Neural cell (in vitro differentiated cells): ENCODE measurements at regions not wholly inside any gene's neighbourhood (a gene's known extent, or its start where the extent isn't known, plus 50 kb on each side); places are given as distances from the start of the nearest gene placed in this dataset.
A peak's percentile ranks its signal among the peaks of the same experiment; 100 is the strongest.

ENCODE experiments used
- H2AFZ ChIP-seq: fragments of 200-600, 300-800 bp; sonication (generic), shearing (Covaris generic); 2 replicates; pipeline ENCODE4 v1.6.0; 2014; ENCODE audit warnings: low read depth, mild to moderate bottlenecking, antibody characterized with exemption, low read length, moderate library complexity
- H3F3A ChIP-seq: fragments of 200-600 bp; shearing (Covaris generic); 2 replicates; pipeline ENCODE4 v1.6.1; 2016; ENCODE audit warnings: mild to moderate bottlenecking, moderate library complexity, mixed read lengths, antibody characterized with exemption, low read length; ENCODE audit not compliant: insufficient read depth, poor library complexity, severe bottlenecking
- H3K27ac ChIP-seq: fragments of 200-600, 300-800 bp; sonication (generic), shearing (Covaris generic); 2 replicates; pipeline ENCODE4 v1.5.1; 2014; ENCODE audit warnings: mild to moderate bottlenecking, low read length, moderate library complexity
- H3K27me3 ChIP-seq: fragments of 300-800, 200-600 bp; sonication (generic), shearing (Covaris generic); 2 replicates; pipeline ENCODE4 v1.6.0; 2014; ENCODE audit warnings: mild to moderate bottlenecking, low read depth, low read length, moderate library complexity; ENCODE audit not compliant: insufficient read depth
- H3K36me3 ChIP-seq: fragments of 300-800, 200-600 bp; sonication (generic), shearing (Covaris generic); 2 replicates; pipeline ENCODE4 v1.5.1; 2014; ENCODE audit warnings: mild to moderate bottlenecking, antibody characterized with exemption, low read length, moderate library complexity; ENCODE audit not compliant: insufficient read depth
- H3K4me2 ChIP-seq: fragments of 300-800, 200-600 bp; sonication (generic), shearing (Covaris generic); 2 replicates; pipeline ENCODE4 v1.6.0; 2014; ENCODE audit warnings: mild to moderate bottlenecking, low read length
- H3K4me3 ChIP-seq: fragments of 300-800, 200-600 bp; sonication (generic), shearing (Covaris generic); 2 replicates; pipeline ENCODE4 v1.5.1; 2014; ENCODE audit warnings: mild to moderate bottlenecking, low read length, moderate library complexity
- H3K79me2 ChIP-seq: fragments of 200-600 bp; shearing (Covaris generic); replicated peaks from 2 replicates; pipeline ENCODE4 v1.6.0; 2014; ENCODE audit warnings: mild to moderate bottlenecking, low read length, moderate library complexity; ENCODE audit not compliant: insufficient read depth
- H3K9ac ChIP-seq: fragments of 300-800, 200-600 bp; sonication (generic), shearing (Covaris generic); 2 replicates; pipeline ENCODE4 v1.6.1; 2016; ENCODE audit warnings: mild to moderate bottlenecking, low read length, mixed read lengths
- H3K9me2 ChIP-seq: fragments of 200-600 bp; shearing (Covaris generic); 2 replicates; pipeline ENCODE4 v1.6.1; 2016; ENCODE audit warnings: mild to moderate bottlenecking, low read length, mixed read lengths; ENCODE audit not compliant: insufficient read depth
- H3K9me3 ChIP-seq: fragments of 200-600, 300-800 bp; sonication (generic), shearing (Covaris generic); 2 replicates; pipeline ENCODE4 v1.6.1; 2016; ENCODE audit warnings: mild to moderate bottlenecking, mixed run types, low read length, moderate library complexity, mixed read lengths
- H4K20me1 ChIP-seq: fragments of 200-600 bp; shearing (Covaris generic); 2 replicates; pipeline ENCODE4 v1.6.1; 2016; ENCODE audit warnings: mild to moderate bottlenecking, mixed run types; ENCODE audit not compliant: insufficient read depth
- EP300 ChIP-seq: fragments of 450-650 bp; conservative IDR thresholded peaks from 2 replicates; pipeline ENCODE4 v1.6.1; 2014; ENCODE audit warnings: antibody characterized with exemption, mild to moderate bottlenecking, moderate library complexity; ENCODE audit not compliant: poor library complexity, severe bottlenecking
- EZH2 ChIP-seq: fragments of 200-600, 300-800 bp; shearing (Covaris generic), sonication (generic); IDR thresholded peaks from 2 replicates; pipeline ENCODE4 v1.6.1; 2014; ENCODE audit warnings: antibody characterized with exemption, low read length, borderline replicate concordance, mild to moderate bottlenecking; ENCODE audit not compliant: insufficient read depth, poor library complexity, severe bottlenecking
- MXI1 ChIP-seq: fragments of 450-650 bp; conservative IDR thresholded peaks from 2 replicates; pipeline ENCODE4 v1.6.1; 2014; ENCODE audit warnings: antibody characterized with exemption, mild to moderate bottlenecking; ENCODE audit not compliant: poor library complexity, severe bottlenecking
- POLR2AphosphoS5 ChIP-seq: IDR thresholded peaks from 2 replicates; pipeline ENCODE4 v1.6.1; 2012
- RAD21 ChIP-seq: fragments of 450-650 bp; conservative IDR thresholded peaks from 2 replicates; pipeline ENCODE4 v1.6.1; 2014; ENCODE audit warnings: antibody characterized with exemption, mild to moderate bottlenecking, moderate library complexity
- REST ChIP-seq: IDR thresholded peaks from 2 replicates; pipeline ENCODE4 v1.6.1; 2012; ENCODE audit warnings: borderline replicate concordance
- SMC3 ChIP-seq: fragments of 450-650 bp; conservative IDR thresholded peaks from 2 replicates; pipeline ENCODE4 v1.6.1; 2014; ENCODE audit warnings: antibody characterized with exemption, mild to moderate bottlenecking, moderate library complexity; ENCODE audit not compliant: poor library complexity
- TAF1 ChIP-seq: IDR thresholded peaks from 2 replicates; pipeline ENCODE4 v1.6.1; 2012; ENCODE audit warnings: low read depth
- TF ChIP-seq, protein P1 (sequence below): fragments of 450-650 bp; IDR thresholded peaks from 2 replicates; pipeline ENCODE4 v1.5.1; 2014; ENCODE audit warnings: antibody characterized with exemption, mild to moderate bottlenecking, moderate library complexity; ENCODE audit not compliant: poor library complexity, severe bottlenecking

DNA sequence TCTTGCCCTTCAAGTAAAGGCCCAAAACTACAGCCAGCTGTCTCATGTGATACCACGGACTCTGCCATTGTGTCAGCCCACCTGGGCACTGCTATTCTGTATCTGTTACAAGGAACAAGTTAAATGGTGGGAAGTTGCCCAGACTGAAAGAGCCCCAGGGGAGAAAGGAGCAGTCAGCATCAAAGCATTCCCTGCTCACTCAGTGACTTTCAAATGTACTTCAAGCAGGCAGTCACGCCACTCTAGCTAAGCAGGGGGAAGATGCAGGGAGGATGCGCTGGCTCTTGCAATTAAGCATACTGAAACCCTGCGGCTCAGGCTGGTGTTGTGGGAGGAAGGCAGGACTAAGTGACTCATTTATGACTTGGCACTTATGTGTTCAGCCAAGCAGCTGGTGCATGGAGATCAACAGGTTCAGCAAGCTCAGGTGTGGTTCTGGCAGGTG, 1249.6 kb downstream of the TYW1 start:
- Histone ChIP-seq H3K4me2 (no peak overlapping the region), H3K27ac (no peak overlapping the region), H3K4me3 (no peak overlapping the region), H4K20me1 (no peaks in the 10 kb centered on the region), H2AFZ (no peak overlapping the region), H3K9me2 (no peaks in the 10 kb centered on the region), H3K27me3 (no peaks in the 10 kb centered on the region), H3K9ac (no peak overlapping the region), H3K9me3 (no peaks in the 10 kb centered on the region), H3K36me3 (no peaks in the 10 kb centered on the region), H3K79me2 (no peaks in the 10 kb centered on the region), H3F3A (no peaks in the 10 kb centered on the region)
- no peak for TF ChIP-seq RAD21
- peak; percentile 24 for TF ChIP-seq EP300
- no peak for TF ChIP-seq REST
- no peak for TF ChIP-seq EZH2
- TF ChIP-seq SMC3 = peak; percentile 9
- peak; percentile 34 for TF ChIP-seq POLR2AphosphoS5
- no peak for TF ChIP-seq TAF1
- no peak for TF ChIP-seq MXI1

DNA sequence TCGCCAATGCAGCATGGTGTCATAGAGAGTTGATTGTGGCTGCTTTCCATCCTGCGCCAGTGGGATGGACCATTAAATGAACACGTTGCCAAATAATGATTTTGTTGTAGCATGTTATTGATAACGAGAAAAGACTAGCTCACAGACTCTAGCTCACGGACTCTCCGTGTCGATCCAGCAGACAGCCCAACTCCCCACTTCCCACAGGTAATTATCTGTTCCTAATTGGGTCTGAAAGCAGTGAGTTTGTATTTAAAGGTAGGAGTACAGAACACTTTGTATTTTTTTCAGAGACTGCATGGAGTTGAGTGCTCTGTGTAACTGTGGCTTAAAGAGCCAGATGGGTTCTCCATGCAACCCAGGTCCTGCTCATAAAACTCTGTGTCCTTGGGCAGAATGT, 1250.5 kb downstream of the TYW1 start:
- H3K27ac ChIP-seq = no peak overlapping the region
- no peaks in the 10 kb centered on the region for H4K20me1 ChIP-seq
- H3K9me2 ChIP-seq = no peaks in the 10 kb centered on the region
- H3K4me3 ChIP-seq = no peak overlapping the region
- H3K79me2 ChIP-seq = no peaks in the 10 kb centered on the region
- no peaks in the 10 kb centered on the region for H3K27me3 ChIP-seq
- no peak overlapping the region for H2AFZ ChIP-seq
- H3K36me3 ChIP-seq = no peaks in the 10 kb centered on the region
- no peak overlapping the region for H3K4me2 ChIP-seq
- TF ChIP-seq RAD21 = no peak
- no peak for TF ChIP-seq REST
- no peak for TF ChIP-seq SMC3
- no peak for TF ChIP-seq POLR2AphosphoS5
- TF ChIP-seq TAF1 = no peak
- no peak for TF ChIP-seq MXI1
- TF ChIP-seq, protein P1, sequence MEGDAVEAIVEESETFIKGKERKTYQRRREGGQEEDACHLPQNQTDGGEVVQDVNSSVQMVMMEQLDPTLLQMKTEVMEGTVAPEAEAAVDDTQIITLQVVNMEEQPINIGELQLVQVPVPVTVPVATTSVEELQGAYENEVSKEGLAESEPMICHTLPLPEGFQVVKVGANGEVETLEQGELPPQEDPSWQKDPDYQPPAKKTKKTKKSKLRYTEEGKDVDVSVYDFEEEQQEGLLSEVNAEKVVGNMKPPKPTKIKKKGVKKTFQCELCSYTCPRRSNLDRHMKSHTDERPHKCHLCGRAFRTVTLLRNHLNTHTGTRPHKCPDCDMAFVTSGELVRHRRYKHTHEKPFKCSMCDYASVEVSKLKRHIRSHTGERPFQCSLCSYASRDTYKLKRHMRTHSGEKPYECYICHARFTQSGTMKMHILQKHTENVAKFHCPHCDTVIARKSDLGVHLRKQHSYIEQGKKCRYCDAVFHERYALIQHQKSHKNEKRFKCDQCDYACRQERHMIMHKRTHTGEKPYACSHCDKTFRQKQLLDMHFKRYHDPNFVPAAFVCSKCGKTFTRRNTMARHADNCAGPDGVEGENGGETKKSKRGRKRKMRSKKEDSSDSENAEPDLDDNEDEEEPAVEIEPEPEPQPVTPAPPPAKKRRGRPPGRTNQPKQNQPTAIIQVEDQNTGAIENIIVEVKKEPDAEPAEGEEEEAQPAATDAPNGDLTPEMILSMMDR = no peak
- TF ChIP-seq EZH2 = no peak
- no peak for TF ChIP-seq EP300
- H3K9ac ChIP-seq = no peak overlapping the region
- H3K9me3 ChIP-seq = peaks cover 2% of the 10 kb centered on the region
- H3F3A ChIP-seq = no peaks in the 10 kb centered on the region
